Upper lobe of left lung (tissue), 6 donors: ENCODE measurements at regions not wholly inside any gene's neighbourhood (a gene's known extent, or its start where the extent isn't known, plus 50 kb on each side); places are given as distances from the start of the nearest gene placed in this dataset.

Source experiments
- ATAC-seq, 2 donors: fragments of 200-7000 bp; cut with Tn5 transposase; one replicate each; pipeline ENCODE4 v1.9.1; 2022; ENCODE audit warnings: mild to moderate bottlenecking in 2 of 2, moderate library complexity in 2 of 2; ENCODE audit not compliant: low FRiP score in 2 of 2
- DNase-seq, 2 donors: peaks; one replicate each; pipeline ENCODE4 v3.0.0-alpha.2; 2019 to 2020
- H3K27ac ChIP-seq, 4 donors: fragments of 200-600 bp; sonication (generic); one replicate each; pipeline ENCODE4 v1.5.1; 2016 to 2019
- H3K27me3 ChIP-seq, 4 donors: fragments of 200-600 bp; sonication (generic); one replicate each; pipeline ENCODE4 v1.5.1; 2017 to 2019
- H3K36me3 ChIP-seq, 4 donors: fragments of 200-600 bp; sonication (generic); one replicate each; pipeline ENCODE4 v1.5.1; 2016 to 2019
- H3K4me1 ChIP-seq, 4 donors: fragments of 200-600 bp; sonication (generic); one replicate each; pipeline ENCODE4 v1.5.1; 2018 to 2019
- H3K4me3 ChIP-seq, 4 donors: fragments of 200-600 bp; sonication (generic); one replicate each; pipeline ENCODE4 v1.5.1; 2017 to 2019; ENCODE audit warnings: mild to moderate bottlenecking in 2 of 4, moderate library complexity in 1 of 4
- H3K9me3 ChIP-seq, 4 donors: fragments of 200-600 bp; sonication (generic); one replicate each; pipeline ENCODE4 v1.5.1; 2018 to 2019
- EP300 ChIP-seq, 4 donors: sonication (generic); formaldehyde crosslinking; IDR thresholded peaks; one replicate each; pipeline ENCODE4 v1.5.1; 2017; ENCODE audit warnings: antibody characterized with exemption in 4 of 4, control low read depth in 2 of 4
- POLR2A ChIP-seq, 4 donors: fragments of 450-650 bp; IDR thresholded peaks; one replicate each; pipeline ENCODE4 v1.5.1; 2016 to 2017; ENCODE audit warnings: antibody characterized with exemption in 4 of 4, mild to moderate bottlenecking in 2 of 4
- POLR2AphosphoS5 ChIP-seq, 2 donors: sonication (generic); formaldehyde crosslinking; IDR thresholded peaks; one replicate each; pipeline ENCODE4 v1.5.1; 2017; ENCODE audit warnings: antibody characterized with exemption in 2 of 2
- WGBS, 2 donors: methylation state at CpG; one replicate each; pipeline ENCODE4 v1.1.5; 2017 to 2018; 5-methylcytosine and 5-hydroxymethylcytosine counted together
- TF ChIP-seq, protein P1 (sequence below), 6 experiments: fragments of 450-650 bp in 4 of 6; fragments of 200-600 bp in 2 of 6; sonication (generic) in 2 of 6; IDR thresholded peaks; one replicate each; pipeline ENCODE4 v1.5.1; 2016 to 2019; ENCODE audit warnings: antibody characterized with exemption in 6 of 6
- donor health status: DM: no; HTN: no; CAD: no; lungs with moderate emphysema.
- donor health status: DM: no; HTN: yes; CAD: no; lungs with severe emphysema.

DNA sequence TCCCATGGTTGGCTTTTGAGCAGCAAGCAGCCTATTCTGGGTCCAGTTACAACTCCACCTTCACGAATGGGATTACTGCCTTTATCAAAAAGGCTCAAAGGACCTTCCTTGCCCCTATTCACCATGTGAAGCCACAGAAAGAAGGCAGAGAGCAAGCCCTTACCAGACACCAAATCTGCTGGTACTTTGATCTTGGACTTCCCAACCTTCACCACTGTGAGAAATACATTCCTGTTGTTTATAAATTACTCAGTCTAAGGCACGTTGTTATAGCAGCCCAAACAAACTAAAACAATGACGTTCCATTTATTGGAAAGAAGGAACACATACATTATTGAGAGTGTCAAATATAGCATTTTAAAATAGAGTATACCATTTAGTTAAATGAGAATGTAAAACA is 1557.9 kb downstream of the PLA2G4A start:
- DNase-seq, result no peak
- TF ChIP-seq EP300 (IDR thresholded peaks at IDR 0.05) (no peak), POLR2A (IDR thresholded peaks at IDR 0.05) (no peak), POLR2AphosphoS5 (IDR thresholded peaks at IDR 0.05) (no peak)
- TF ChIP-seq, protein P1, sequence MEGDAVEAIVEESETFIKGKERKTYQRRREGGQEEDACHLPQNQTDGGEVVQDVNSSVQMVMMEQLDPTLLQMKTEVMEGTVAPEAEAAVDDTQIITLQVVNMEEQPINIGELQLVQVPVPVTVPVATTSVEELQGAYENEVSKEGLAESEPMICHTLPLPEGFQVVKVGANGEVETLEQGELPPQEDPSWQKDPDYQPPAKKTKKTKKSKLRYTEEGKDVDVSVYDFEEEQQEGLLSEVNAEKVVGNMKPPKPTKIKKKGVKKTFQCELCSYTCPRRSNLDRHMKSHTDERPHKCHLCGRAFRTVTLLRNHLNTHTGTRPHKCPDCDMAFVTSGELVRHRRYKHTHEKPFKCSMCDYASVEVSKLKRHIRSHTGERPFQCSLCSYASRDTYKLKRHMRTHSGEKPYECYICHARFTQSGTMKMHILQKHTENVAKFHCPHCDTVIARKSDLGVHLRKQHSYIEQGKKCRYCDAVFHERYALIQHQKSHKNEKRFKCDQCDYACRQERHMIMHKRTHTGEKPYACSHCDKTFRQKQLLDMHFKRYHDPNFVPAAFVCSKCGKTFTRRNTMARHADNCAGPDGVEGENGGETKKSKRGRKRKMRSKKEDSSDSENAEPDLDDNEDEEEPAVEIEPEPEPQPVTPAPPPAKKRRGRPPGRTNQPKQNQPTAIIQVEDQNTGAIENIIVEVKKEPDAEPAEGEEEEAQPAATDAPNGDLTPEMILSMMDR (IDR thresholded peaks at IDR 0.05), result no peak
- 60 to 61% methylated on average over 3 of the region's 3 CpGs for WGBS, 2 donors
- H3K4me1 ChIP-seq, result no peaks in the 10 kb centered on the region
- no peak overlapping the region for H3K4me3 ChIP-seq
- H3K27me3 ChIP-seq, result no peaks in the 10 kb centered on the region
- no peak overlapping the region for H3K27ac ChIP-seq
- ATAC-seq, result no peak
- no peaks in the 10 kb centered on the region for H3K9me3 ChIP-seq
- H3K36me3 ChIP-seq, result no peaks in the 10 kb centered on the region

DNA sequence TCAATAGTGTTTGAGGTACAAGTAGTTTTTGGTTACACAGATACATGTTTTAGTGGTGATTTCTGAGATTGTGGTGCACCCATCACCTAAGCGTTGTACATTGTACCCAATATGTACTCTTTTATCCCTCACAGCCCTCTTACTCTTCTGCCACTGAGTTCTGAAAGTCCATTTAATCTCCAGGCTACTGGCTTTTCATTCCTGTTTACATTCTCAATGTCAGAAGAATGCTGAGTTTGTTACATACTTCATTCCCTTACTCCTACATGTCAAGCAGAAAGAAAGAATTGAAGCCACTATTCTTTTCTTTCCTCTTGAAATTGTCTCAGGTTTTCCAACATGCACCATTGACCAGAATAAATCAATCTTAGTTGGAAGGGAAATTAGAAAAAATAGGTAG is 1565.9 kb downstream of the PLA2G4A start:
- H3K27ac ChIP-seq, result no peak overlapping the region
- no peaks in the 10 kb centered on the region for H3K4me1 ChIP-seq
- H3K27me3 ChIP-seq, result no peaks in the 10 kb centered on the region
- ATAC-seq (no peak), DNase-seq (no peak)
- no peaks in the 10 kb centered on the region for H3K36me3 ChIP-seq
- no peaks in the 10 kb centered on the region for H3K9me3 ChIP-seq
- TF ChIP-seq POLR2A (IDR thresholded peaks at IDR 0.05), result no peak
- no peak for TF ChIP-seq POLR2AphosphoS5 (IDR thresholded peaks at IDR 0.05)
- no peak for TF ChIP-seq EP300 (IDR thresholded peaks at IDR 0.05)
- TF ChIP-seq, protein P1 (IDR thresholded peaks at IDR 0.05), result no peak
- H3K4me3 ChIP-seq, result no peak overlapping the region
- 84 to 100% methylated on average over 1 of the region's 1 CpG for WGBS, 2 donors

DNA sequence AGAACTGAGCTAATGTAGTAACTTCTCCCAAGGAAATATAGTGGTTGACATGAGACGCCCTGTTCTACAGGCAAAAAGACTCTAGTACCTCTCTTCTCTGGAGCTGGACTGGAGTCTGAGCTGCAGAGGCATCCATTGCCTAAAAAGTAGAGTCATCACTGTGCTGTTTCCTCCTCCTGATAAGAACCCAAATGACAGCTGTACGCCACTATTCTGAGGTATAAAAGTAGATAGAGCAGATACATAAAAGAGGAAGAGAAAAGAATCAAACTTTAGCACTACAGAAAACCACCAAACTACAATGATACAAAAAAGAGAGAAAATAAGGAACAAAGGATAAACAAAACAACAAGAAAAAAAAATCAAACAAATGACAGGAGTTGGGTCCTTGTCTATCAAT is 1568.8 kb downstream of the PLA2G4A start:
- TF ChIP-seq POLR2A (IDR thresholded peaks at IDR 0.05) (no peak), POLR2AphosphoS5 (IDR thresholded peaks at IDR 0.05) (no peak), EP300 (IDR thresholded peaks at IDR 0.05) (no peak)
- TF ChIP-seq, protein P1 (IDR thresholded peaks at IDR 0.05), result no peak
- ATAC-seq (no peak), DNase-seq (no peak)
- H3K4me3 ChIP-seq, result no peak overlapping the region
- peaks cover 0 to 3% (median 0%) of the 10 kb centered on the region in 4 donors for H3K9me3 ChIP-seq
- no peaks in the 10 kb centered on the region for H3K36me3 ChIP-seq
- H3K27ac ChIP-seq, result no peak overlapping the region
- 81 to 90% methylated on average over 2 of the region's 2 CpGs for WGBS, 2 donors
- H3K4me1 ChIP-seq, result no peaks in the 10 kb centered on the region
- H3K27me3 ChIP-seq, result no peaks in the 10 kb centered on the region

DNA sequence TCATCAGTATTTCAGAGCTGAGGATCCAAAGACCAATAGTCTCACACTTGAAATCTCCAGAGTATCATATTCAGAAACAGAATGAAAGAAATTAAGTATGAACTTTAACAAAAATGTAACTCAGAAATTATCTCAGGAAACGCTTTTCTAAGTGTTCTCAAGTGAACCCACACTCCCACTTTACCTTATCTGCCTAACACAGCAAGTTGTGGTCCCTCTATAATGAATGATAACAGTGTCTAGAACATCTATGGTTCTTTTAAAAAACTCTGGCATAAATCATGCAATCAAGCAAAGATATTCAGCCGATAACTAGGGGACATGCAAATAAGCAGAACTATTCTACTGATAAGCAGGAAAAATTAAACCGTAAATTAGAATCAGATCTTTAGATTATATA is 1574.2 kb downstream of the PLA2G4A start:
- no peak for TF ChIP-seq EP300 (IDR thresholded peaks at IDR 0.05)
- Histone ChIP-seq H3K9me3 (peaks cover 0 to 3% (median 0%) of the 10 kb centered on the region in 4 donors), H3K36me3 (no peaks in the 10 kb centered on the region), H3K27me3 (no peaks in the 10 kb centered on the region), H3K4me3 (no peak overlapping the region), H3K27ac (no peak overlapping the region), H3K4me1 (no peaks in the 10 kb centered on the region)
- DNase-seq (no peak), ATAC-seq (no peak)
- WGBS, 2 donors, result 57 to 68% methylated on average over 3 of the region's 3 CpGs

DNA sequence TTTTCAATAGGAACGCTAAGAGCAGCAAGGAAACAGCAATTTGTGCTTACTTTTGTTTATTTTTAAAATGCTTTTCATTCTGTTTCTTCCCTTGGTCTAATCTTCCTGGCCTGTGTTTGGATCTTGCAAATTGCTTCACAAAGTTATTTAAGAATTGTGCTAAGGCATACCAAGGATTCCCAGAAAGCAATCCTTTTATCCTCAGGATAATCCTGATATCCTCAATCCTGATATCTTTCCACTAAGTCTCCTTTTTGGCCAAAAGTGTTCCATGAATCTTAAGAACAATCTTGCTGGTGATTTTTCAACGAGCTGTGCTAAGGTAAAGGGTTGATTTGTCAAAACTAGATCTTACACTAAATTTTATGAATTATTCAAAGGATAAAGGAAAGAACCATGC is 1577.9 kb downstream of the PLA2G4A start:
- DNase-seq (no peak), ATAC-seq (no peak)
- no peaks in the 10 kb centered on the region for H3K9me3 ChIP-seq
- TF ChIP-seq POLR2AphosphoS5 (IDR thresholded peaks at IDR 0.05), result no peak
- no peak for TF ChIP-seq EP300 (IDR thresholded peaks at IDR 0.05)
- TF ChIP-seq, protein P1 (IDR thresholded peaks at IDR 0.05), result no peak
- TF ChIP-seq POLR2A (IDR thresholded peaks at IDR 0.05), result no peak
- H3K27ac ChIP-seq, result no peak overlapping the region
- no peaks in the 10 kb centered on the region for H3K27me3 ChIP-seq
- 75 to 81% methylated on average over 2 of the region's 2 CpGs for WGBS, 2 donors
- H3K4me3 ChIP-seq, result no peak overlapping the region
- no peaks in the 10 kb centered on the region for H3K36me3 ChIP-seq
- no peaks in the 10 kb centered on the region for H3K4me1 ChIP-seq
